Hepatocyte (in vitro differentiated cells): ENCODE measurements at regions not wholly inside any gene's neighbourhood (a gene's known extent, or its start where the extent isn't known, plus 50 kb on each side); places are given as distances from the start of the nearest gene placed in this dataset.
"Not testable (repeated sequence)": the region's sequence is repeated elsewhere in the genome, so short reads cannot be mapped to it uniquely, and the experiment has no call there.

Experiments
- CTCF ChIP-seq: fragments of 200-600 bp; sonication (generic); IDR thresholded peaks from 2 replicates; pipeline ENCODE4 v1.5.1; 2016; ENCODE audit warnings: antibody characterized with exemption, mild to moderate bottlenecking; ENCODE audit not compliant: poor library complexity
- EZH2 ChIP-seq: fragments of 200-600 bp; sonication (generic); IDR thresholded peaks from 2 replicates; pipeline ENCODE4 v1.6.1; 2016; ENCODE audit warnings: antibody characterized with exemption, mild to moderate bottlenecking, borderline replicate concordance

DNA sequence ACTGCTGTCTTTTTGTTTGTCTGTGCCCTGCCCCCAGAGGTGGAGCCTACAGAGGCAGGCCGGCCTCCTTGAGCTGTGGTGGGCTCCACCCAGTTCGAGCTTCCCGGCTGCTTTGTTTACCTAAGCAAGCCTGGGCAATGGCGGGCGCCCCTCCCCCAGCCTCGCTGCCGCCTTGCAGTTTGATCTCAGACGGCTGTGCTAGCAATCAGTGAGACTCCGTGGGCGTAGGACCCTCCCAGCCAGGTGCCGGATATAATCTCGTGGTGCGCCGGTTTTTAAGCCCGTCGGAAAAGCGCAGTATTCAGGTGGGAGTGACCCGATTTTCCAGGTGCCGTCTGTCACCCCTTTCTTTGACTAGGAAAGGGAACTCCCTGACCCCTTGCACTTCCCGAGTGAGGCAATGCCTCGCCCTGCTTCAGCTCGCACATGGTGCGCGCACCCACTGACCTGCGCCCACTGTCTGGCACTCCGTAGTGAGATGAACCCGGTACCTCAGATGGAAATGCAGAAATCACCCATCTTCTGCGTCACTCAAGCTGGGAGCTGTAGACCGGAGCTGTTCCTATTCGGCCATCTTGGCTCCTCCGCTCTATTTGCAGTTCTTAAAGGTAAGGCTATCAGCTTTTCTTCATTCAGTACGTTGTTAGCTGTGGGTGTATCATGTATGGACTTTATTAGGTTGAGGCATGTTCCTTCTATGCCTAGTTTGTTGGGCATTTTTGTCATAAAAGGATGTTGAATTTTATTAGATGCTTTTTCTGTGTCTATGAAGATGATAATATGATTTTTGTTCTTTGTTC is 178.3 kb downstream of the CDCA7 start:
- not testable (repeated sequence) for TF ChIP-seq CTCF, EZH2
